ENCODE measurements at regions not wholly inside any gene's neighbourhood (a gene's known extent, or its start where the extent isn't known, plus 50 kb on each side); places are given as distances from the start of the nearest gene placed in this dataset.
A peak's percentile ranks its signal among the peaks of the same experiment; 100 is the strongest.

DNA sequence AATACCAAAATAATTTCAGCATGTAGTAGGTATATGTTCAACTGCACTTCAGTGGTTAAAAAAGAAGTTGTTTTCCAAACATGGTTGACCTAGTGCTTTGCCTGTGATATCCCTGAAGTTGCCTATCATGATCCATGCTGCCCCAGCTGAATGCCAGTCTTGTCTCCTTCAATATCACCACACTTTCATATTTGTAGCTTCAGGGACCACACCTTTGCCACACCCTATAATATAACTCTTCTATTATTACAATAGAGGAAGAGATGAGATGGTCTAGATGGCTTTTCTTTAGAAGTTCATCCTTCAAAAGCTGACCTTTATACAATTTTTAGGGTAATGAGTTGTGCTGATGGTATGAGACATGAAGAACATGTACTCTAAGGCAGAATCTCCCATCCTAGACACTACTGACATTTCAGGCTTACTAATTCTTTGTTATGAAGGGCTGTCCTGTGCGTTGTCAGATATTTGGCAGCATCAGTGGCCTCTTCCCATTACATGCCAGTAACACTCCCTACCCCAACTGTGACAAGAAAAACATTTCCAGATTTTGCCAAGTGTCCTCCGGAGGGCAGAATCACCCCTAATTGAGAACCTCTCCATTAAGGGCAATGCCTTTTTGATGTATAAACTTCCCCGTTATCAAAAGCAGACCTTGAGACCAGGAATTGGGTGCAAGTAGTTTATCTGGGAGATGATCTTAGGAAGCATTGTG lies 76.2 kb upstream of the PLCL2 start:
- no peak for DNase-seq (ENCODE audit: low read depth)

DNA sequence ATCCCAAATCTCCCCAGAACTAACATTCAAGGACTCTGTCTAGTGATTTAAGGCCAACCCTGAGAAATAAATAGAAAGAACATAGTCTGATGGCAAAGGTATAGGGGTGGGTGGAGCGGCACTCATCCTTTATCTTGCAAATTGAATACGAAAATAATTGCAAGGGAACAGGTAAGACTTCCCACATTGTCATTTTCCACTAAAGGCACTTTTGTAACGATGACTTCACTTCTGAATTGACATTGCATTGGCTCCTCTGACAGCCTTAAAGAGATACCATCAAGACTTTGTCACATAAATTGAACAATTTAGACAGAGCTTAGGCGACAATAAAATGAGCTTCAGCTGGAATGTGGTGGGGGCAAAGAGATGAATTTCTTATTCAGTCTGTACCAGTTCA lies 75.3 kb upstream of the PLCL2 start:
- no peak for DNase-seq (ENCODE audit: low read depth)

DNA sequence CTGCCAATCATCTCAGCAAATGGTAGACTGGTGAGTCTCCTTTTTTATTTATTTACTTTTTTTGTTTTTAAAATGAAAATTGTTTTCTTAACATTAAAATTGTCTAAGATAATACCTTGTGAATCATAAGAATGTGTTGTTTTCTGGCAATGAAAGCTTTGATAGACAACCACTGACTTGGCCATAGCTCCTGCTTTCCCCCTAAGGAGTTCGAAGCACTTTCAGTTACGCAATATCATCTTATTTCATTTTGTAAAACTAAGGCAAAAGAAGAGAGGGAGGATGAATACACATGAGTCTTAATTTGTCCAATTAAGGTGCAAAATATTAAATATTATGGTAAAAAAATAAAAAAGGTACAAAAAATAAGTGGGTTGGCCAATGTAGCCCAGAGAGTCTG lies 74.8 kb upstream of the PLCL2 start:
- DNase-seq (ENCODE audit: low read depth) = no peak

DNA sequence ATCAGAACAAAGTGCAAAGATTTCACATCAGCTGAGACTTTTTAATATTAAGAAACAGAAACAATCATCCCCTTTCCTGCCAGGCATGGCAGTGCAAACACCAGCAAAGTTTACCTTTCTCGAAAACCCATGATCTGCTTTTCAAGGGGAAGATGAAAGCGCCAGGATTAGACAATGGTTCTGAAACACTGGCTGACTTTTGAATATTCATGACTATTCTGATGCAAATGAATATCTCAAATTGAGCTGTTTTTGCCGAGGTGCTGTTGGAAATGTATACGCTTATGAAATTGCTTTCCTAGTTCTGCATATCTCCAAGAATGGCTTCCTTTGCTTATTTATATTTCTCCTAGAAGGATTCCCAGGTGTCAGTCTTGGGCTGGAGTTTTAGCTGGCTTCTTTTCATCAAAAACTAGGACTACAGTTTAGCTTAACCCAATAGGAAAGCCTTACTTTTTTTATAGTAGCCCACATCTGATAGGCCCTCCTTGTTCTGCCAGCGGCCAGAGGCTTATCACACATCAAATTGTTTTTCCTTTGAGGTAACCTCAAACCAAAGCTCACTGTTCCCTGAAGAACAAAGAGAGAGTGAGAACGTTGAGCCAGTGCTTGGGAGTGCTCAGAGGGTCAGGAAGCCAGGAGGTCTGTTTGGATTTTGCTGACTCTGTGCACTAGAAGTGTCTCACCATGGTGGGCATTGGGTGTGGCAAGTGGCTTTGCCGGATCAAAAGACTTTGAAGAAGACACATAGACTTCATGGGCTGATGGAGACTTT lies 74.0 kb upstream of the PLCL2 start:
- no peak for DNase-seq (ENCODE audit: low read depth)

DNA sequence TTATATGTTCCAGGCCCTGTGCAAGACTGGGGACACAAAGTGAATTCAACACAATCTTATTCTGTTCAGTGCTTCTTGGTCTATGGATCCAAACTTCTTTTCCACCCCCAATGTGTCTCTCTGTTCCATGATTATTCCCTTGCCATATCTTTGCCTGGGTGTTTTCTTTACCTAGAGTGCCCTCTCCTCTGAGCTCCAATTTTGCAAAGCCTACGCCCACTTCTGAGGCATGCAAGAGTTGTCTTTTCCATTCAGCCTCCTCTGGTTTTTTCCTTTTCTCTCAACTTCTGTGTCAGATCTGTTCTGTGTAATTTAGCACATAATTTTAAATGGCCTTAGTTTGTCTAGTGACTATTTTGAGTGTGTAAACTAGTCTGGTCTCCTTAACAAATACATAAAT lies 72.8 kb upstream of the PLCL2 start:
- DNase-seq (ENCODE audit: low read depth) = no peak

DNA sequence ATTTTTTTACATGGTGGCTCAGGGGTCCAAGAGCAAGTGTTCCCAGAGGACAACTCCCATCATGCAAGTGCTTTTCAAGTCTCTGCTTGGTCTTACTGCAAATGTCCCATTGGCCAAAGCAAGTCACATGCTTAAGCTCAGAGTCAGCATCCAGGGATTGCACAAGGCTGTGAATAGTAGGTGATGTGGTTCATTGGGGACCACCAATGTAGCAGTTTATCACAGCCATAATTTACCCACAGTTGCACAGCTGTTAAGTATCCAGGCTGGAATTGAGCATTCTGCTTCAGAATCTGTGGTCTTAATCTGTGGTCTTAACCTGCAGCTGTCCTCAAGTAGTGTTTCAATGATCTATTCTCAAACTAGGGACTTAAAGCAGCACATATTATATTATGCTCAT lies 71.4 kb upstream of the PLCL2 start:
- no peak for DNase-seq (ENCODE audit: low read depth)

DNA sequence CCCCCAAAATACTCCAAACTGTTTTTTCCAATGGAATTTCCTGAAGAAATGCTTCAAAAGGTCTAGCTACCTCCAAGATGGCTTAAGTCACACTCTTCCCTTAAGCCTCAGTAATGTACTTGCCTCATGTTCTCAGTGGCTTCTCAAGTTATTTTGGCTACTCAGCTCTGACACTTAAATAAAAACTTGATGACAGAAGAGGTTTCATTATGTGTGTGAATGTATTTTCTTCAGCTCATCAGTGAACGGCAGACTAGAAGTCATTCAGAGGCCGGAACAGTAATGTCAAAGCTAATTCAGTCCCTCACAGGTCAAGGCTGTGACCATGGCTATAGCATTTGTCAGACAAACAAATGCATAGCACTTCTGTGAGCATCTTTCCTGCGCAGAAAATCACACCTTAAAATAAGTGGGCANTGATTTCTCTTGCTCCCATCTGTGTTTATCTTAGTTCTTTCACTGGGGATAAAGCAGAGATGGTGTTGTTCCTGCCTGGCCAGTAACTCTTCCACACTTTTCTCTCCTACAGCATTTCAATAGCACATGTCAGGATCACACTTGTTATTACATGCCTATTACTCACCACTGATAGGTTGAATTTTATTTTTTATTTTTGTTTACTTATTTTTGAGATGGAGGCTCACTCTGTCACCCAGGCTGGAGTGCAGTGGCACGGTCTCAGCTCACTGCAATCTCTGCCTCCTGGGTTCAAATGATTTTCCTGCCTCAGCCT lies 68.5 kb upstream of the PLCL2 start:
- DNase-seq (ENCODE audit: low read depth) = no peak

DNA sequence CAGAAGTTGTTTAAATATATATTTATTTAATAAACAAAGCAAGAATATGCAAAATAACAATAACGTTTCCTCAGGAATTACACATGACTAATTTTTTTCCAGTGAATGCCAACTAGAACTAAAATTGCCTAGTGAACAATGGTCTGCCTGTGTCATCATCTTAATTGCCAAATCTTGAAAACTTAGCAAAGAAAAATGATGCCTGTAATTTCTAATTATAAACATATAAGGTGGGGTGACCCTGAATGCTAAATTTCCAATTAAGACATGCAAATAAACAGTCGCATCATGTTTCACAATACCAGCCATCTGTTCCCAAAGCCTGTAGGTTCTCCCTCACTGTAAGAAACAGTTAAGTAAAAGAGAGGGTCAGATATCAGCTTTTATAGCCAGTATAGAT lies 67.6 kb upstream of the PLCL2 start:
- no peak for DNase-seq (ENCODE audit: low read depth)

DNA sequence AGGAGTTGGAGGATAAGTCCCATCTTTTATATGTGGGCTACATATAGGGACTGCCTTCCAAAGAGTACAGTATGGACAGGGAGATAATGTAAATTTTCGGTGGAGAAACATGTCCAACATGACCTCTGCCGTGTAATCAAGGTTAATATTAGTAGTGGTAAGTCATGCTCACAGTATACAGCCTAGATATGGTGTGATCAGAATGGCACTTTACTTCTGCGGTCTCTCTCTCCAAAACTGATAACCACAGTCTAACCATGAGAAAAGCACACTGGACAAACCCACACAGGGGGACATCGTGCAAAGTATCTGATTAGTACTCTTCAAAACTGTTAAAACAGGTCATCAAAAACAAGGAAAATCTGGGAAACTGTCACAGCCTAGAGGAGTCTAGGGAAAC lies 66.6 kb upstream of the PLCL2 start:
- no peak for DNase-seq (ENCODE audit: low read depth)

DNA sequence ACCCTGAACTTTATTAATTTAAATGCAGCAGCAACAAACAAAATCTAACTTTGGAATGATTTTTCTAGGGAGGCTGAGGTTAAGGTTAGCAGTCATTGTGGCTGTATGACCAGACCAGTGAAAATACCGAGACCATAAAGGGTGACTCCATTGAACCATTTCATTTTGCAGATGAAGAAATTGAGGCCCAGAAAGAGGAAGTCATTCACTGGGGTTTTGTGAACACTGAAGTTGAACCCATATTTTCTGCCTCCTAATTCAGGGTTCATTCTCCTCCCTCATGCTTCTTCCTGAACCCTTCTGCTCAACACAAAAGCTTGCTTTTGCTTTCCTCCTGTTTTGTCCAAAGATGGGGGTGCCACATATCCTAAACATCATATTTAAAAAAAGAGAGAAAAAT lies 65.8 kb upstream of the PLCL2 start:
- DNase-seq (ENCODE audit: low read depth) = no peak

DNA sequence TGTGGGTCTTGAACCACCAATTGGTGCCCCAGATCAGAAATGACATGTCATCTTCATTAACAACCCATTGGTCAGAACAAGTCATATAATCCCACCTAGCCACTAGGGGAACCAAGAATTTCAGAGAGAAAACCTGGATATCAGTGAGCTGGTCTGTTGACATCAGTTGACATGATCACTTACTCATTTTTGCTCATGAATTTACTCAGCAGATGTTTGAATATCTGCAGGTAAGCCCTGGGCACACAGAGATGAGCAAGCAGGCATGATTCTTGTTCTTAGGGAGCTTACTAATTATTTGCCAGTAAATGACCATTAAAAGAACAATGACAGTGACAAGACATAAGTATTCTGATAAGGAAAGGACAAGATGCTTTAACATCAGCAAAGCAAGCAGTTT lies 64.3 kb upstream of the PLCL2 start:
- no peak for DNase-seq (ENCODE audit: low read depth)

DNA sequence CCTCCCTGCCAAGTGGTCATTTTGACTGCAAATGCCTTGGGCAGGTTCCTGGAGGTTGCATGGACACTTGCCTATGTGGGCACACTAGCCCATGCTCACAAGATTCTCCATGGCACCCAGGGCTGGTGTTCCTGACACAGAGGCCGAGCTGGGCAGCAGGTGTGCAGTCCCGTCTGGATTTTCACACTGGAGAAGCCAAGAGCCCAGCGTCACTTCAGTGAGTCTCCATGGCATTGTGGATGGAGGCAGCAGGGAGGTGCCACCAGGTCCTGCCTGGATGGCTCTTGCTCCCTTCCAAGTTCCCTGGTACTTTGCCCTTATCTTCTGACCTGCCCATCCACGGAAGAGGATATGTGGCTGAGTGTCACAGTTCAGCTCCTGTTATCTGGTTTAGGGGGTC lies 63.7 kb upstream of the PLCL2 start:
- no peak for DNase-seq (ENCODE audit: low read depth)

DNA sequence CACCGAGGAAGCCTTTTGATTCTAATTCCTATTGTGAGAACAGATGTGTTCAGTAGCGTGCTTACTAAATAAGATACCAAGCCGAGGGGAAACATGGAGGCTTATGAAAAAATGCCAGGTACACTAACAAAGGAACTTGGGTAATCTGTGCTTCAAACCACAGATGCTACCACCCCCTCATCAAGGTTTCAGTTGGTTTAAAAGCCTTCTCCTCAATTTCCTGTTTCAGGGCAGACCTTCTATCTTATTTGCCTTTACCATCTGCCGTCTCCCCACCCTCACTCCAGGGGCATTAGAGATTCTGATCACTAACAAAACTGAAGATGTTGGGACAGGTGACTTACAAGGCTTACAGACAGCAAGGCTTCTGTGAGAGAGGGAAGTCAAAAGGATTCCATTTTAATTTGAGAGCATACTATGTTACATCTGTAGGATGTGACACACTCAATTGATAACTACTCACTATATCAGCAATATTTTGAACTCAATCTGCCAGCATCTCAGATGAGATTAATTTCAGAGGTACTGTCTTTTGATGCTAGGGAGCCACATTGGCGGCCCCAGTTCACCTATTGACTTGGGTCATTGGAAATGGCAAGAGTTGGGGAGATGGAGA lies 60.6 kb upstream of the PLCL2 start:
- no peak for DNase-seq (ENCODE audit: low read depth)

DNA sequence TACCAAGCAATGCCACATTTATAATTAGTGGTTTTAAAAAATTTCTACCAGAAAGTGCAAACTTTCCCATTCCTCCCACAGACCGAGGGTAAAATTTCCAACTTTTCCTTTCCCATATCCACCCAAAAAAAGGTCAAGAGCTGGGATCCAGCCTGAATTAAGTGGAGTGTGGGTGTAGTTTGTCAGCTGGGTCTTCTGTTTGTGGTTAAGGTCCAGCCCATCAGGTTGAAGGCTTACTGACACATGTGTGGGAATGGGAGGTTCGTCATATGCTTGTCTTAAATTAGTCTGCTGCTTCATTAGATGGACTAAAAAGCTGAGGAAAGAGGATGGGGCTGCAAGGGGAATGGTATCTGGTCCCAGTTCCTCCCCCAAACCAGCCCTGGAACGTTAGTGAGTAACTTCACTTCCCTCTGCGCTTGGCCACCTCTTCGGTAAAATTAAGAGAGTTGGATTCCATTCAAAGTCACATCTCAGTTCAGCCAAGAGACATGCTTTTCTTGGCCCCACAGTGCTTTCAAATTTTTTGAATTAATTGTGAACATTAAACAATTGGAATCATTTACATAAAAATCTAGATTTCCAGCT lies 59.0 kb upstream of the PLCL2 start:
- no peak for DNase-seq (ENCODE audit: low read depth)

DNA sequence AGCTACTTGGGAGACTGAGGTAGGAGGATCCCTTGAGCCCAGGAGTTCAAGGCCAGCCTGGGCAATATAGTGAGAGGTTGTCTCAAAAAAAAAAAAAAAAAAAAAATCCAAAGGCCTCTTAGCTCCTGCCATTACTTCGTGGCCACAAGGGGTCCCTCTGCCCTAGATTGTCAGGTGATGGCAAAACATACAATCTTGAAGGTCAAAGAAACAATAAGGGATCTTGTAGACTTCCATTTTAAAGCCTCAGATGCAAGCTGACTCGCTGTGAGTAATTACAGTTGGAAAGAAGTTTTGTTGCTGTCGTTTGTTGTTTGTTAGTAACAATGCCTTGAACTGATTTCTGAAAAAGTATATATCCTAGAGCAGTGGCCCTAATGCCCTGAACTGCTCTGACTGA lies 55.9 kb upstream of the PLCL2 start:
- DNase-seq (ENCODE audit: low read depth) = peak; percentile 79

DNA sequence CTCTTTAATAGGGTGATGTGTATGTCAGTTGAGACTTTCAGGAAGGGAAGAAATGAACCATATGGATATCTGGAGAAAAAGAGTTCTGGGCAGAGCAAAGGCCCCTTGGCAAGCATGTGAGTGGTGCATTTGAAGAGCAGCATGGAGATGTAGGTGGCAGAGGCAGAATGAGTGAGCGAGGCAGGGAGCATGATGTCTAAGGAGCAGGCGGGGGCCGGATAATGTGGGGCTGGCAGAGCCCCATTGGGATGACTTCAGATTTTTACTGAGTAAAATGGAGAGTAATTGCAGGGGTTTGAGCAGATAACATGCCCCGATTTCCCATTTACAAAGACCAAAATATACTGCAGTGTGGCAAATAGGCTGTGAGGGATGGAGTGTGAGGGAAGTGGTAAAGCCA lies 52.9 kb upstream of the PLCL2 start:
- DNase-seq (ENCODE audit: low read depth) = no peak

DNA sequence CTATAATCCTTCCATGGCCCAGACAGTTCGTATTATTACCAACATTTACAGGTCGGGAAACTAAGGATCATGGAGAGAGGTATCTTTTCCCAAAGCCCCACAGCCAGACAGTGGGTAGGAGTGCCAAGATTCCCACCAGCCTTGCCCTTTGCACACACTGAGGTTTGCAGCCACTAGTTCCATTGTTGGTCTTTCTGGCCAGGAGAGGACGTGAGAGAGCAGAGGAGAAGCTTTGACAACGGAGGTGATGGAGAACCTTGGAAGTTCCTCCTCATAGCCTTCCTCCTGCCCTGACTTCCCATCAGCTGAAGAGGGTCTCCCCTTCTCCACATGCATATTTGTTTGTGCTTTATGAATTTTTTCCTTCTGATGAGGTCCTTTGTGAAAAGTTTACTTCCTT lies 50.5 kb upstream of the PLCL2 start:
- DNase-seq (ENCODE audit: low read depth) = no peak

DNA sequence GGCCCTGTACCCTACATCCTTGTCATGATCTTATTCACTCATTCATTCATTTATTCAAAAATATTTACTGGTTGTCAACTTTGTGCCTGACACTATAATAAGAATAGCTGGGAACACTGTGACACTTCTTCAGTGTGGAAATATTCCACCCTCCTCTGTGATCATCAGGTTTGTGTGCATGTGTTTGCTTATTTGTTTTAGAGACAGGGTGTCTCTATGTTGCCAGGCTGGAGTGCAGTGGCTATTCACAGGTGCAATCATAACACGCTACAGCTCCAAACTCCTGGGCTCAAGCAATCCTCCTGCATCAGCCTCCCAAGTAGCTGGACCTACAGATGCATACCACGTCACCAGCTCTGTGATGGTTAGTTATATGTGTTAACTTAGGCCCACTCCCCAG lies 50.0 kb upstream of the PLCL2 start:
- no peak for DNase-seq (ENCODE audit: low read depth)

Data from renal cortical epithelial cell (primary cell).